ENCODE measurements at regions not wholly inside any gene's neighbourhood (a gene's known extent, or its start where the extent isn't known, plus 50 kb on each side); places are given as distances from the start of the nearest gene placed in this dataset.

DNA sequence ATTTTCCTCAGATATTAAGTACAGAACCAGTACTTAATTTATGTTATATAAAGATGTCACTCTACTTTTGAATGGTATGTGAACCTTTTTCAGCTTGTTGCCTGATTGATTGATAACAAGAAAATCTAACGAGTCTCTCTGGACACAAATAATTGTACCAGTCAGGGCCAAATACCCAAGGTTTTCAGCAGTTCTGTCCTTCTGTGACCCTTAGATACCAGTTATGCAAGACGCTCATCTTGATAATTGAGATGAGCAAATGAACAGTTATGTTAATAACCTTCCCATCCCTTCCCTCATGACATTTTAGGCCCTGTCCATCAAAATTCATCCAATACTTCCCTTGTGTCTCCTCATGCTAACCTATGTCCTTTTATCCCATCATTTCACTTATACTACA is 185.9 kb upstream of the G2E3 start:
- TF ChIP-seq, protein P1, sequence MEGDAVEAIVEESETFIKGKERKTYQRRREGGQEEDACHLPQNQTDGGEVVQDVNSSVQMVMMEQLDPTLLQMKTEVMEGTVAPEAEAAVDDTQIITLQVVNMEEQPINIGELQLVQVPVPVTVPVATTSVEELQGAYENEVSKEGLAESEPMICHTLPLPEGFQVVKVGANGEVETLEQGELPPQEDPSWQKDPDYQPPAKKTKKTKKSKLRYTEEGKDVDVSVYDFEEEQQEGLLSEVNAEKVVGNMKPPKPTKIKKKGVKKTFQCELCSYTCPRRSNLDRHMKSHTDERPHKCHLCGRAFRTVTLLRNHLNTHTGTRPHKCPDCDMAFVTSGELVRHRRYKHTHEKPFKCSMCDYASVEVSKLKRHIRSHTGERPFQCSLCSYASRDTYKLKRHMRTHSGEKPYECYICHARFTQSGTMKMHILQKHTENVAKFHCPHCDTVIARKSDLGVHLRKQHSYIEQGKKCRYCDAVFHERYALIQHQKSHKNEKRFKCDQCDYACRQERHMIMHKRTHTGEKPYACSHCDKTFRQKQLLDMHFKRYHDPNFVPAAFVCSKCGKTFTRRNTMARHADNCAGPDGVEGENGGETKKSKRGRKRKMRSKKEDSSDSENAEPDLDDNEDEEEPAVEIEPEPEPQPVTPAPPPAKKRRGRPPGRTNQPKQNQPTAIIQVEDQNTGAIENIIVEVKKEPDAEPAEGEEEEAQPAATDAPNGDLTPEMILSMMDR (IDR thresholded peaks at IDR 0.05; ENCODE audit: low read length), result no peak
- no peak for TF ChIP-seq EZH2 (optimal IDR thresholded peaks at IDR 0.05; ENCODE audit: low read depth, low read length)
